VCaP (cell line): ENCODE measurements at regions not wholly inside any gene's neighbourhood (a gene's known extent, or its start where the extent isn't known, plus 50 kb on each side); places are given as distances from the start of the nearest gene placed in this dataset.

Source experiments
- H3K27ac ChIP-seq: fragments of 450-650 bp; 2 replicates; pipeline ENCODE4 v1.5.1; 2017
- TF ChIP-seq, protein P1 (sequence below): fragments of 450-650 bp; conservative IDR thresholded peaks from 2 replicates; pipeline ENCODE4 v1.5.1; 2017; ENCODE audit warnings: mild to moderate bottlenecking, moderate library complexity

DNA sequence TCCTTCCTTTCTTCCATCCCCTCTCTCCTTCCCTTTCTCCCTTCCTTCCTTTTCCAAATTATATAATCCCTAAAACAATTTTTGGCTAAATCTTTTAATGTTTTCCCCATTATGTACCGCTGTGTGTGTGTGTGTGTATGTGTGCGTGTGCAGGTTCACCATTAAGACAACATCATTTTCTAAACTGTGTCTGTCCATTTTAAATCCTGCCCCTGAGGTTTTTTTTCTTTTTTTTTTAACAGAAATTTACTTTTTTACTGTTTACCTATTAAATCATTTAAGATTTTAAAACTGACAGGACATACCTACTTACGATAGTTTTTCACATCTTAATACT lies 366.3 kb upstream of the EPHA7 start:
- no peak overlapping the region for H3K27ac ChIP-seq

DNA sequence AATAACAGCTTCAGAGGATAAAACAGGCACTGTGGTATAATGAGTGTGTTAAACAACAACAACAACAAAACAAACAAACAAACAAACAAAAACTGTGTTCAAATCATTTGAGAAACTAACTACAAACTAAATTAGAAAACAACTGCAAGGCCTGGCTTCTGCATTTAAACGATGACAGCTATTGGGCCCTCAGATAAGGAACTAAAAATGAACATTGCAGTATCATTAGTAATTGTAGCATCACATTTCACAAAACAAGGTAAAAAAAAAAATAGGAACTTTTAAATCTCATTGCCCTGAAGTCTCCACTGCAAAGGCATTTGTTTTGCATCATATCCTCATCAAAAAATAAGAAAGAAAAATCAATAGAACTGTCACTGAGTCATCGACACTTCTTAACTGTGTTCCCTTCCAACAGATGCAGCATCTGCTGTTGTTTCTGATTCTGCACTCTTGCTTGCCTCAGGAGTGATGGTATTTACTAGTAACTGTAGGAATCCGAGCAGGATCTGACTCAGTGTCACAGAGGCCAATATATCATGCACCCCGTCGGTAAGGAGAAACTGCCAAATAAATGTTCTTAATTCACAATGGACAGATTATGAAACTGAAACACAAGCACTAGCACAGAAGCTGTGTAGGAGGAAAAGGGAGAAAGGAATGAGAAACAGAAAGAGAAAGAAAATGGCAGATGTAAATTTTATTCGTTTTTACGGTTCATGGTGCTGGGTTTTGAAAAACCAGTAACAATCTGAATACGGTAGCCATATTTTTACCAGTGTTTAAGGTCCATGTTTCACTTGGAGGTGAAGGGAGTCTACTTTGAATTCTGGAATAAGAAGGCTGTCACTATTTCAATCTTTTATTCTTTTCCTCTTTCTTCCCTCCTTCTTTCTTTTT lies 365.7 kb upstream of the EPHA7 start:
- TF ChIP-seq, protein P1, sequence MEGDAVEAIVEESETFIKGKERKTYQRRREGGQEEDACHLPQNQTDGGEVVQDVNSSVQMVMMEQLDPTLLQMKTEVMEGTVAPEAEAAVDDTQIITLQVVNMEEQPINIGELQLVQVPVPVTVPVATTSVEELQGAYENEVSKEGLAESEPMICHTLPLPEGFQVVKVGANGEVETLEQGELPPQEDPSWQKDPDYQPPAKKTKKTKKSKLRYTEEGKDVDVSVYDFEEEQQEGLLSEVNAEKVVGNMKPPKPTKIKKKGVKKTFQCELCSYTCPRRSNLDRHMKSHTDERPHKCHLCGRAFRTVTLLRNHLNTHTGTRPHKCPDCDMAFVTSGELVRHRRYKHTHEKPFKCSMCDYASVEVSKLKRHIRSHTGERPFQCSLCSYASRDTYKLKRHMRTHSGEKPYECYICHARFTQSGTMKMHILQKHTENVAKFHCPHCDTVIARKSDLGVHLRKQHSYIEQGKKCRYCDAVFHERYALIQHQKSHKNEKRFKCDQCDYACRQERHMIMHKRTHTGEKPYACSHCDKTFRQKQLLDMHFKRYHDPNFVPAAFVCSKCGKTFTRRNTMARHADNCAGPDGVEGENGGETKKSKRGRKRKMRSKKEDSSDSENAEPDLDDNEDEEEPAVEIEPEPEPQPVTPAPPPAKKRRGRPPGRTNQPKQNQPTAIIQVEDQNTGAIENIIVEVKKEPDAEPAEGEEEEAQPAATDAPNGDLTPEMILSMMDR = no peak
- H3K27ac ChIP-seq = no peak overlapping the region

More for the DNA sequence above, 366.3 kb upstream of the EPHA7 start:
- TF ChIP-seq, protein P1 = no peak

- TF ChIP-seq, protein P1 = 0 out of 2 replicates have a peak, but pooled peaks have one; percentile 28
- no peak overlapping the region for H3K27ac ChIP-seq
Observed at GRCh38 chr6:93779086-93779841, 359.9 kb upstream of the EPHA7 start.

DNA sequence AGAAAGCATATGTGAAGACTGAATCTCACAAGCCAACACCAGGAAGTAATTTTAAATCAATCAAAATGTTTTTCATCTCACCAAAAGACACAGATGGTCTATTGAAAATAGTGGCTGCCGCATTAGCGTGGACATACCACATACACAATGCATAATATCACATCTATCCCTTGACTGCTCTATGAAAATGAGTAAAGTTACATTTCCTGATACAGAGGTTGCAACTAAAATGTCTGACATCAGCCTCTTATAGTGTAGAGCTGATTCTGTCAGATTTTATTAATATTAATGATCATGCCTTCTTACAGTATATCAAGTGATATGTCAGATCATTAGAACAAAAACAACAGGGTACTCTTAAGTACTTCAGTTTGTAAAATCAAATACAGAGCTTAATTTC lies 339.8 kb upstream of the EPHA7 start:
- no peak overlapping the region for H3K27ac ChIP-seq
- TF ChIP-seq, protein P1 = no peak

DNA sequence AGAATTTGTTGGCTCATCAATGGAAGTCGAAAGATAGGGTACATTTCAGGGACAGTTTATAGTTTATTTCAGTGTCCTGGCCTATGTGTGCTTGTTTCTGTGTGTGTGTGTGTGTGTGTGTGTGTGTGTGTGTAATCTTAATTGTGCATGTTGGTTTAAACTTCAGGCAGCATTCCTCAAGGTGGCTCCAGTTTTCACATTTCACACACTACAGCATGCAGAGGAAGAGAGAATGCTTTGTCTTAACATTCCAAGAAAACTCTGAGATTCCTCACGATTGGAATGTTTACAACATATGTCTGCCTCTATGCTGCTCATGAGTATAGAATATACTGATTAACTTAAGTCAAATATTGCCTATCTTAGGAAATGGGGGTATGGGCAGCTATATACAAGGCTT lies 332.6 kb upstream of the EPHA7 start:
- no peak overlapping the region for H3K27ac ChIP-seq
- TF ChIP-seq, protein P1 = no peak

- no peak overlapping the region for H3K27ac ChIP-seq
- TF ChIP-seq, protein P1 = no peak
Observed at GRCh38 chr6:93749930-93750329, 330.6 kb upstream of the EPHA7 start.

DNA sequence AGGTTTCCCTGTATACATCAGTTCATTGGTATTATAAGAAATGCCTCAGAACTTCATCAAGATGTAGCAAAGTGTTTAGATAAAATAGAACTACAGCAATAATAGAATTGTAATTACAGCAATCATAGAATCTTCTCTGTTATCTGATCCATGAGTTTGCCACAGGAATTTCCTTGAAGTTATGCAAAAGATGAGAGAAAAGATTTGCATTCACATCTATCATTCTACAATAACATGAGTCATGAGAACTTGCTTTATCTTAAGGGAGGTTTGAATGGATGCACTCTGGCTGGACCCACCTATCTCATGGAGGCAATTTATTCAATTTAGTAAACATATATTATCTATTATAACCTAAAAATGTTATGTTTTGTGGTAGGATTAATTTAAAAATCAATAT lies 329.8 kb upstream of the EPHA7 start:
- TF ChIP-seq, protein P1 = no peak
- no peak overlapping the region for H3K27ac ChIP-seq
